Upper lobe of left lung (tissue), 4 donors: ENCODE measurements at regions not wholly inside any gene's neighbourhood (a gene's known extent, or its start where the extent isn't known, plus 50 kb on each side); places are given as distances from the start of the nearest gene placed in this dataset.
"Not testable (repeated sequence)": the region's sequence is repeated elsewhere in the genome, so short reads cannot be mapped to it uniquely, and the experiment has no call there.

Source experiments
- POLR2A ChIP-seq, 4 donors: fragments of 450-650 bp; IDR thresholded peaks; one replicate each; pipeline ENCODE4 v1.5.1; 2016 to 2017; ENCODE audit warnings: antibody characterized with exemption in 4 of 4, mild to moderate bottlenecking in 2 of 4
- TF ChIP-seq, protein P1 (sequence below), 6 experiments: fragments of 450-650 bp in 4 of 6; fragments of 200-600 bp in 2 of 6; sonication (generic) in 2 of 6; IDR thresholded peaks; one replicate each; pipeline ENCODE4 v1.5.1; 2016 to 2019; ENCODE audit warnings: antibody characterized with exemption in 6 of 6

DNA sequence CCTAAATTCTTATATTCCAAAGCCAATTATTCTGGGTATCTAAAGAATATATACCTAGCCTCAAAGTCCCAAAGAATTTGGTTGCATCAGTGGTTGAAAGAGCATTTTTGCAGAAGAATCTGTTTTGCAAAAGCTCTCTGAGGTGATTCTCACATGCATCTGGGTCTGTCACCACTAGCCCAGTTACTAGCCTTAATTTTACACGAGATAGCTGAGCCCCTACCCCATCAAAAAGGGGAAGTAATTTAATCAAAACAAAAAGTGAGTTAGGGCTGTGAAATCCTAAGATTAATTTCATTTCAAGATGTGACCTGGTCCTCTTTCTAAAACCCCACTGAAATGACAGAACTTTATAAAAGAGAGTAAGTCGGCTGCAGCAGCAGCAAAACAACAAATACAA, 53.7 kb upstream of the ZSCAN2 start:
- TF ChIP-seq, protein P1, sequence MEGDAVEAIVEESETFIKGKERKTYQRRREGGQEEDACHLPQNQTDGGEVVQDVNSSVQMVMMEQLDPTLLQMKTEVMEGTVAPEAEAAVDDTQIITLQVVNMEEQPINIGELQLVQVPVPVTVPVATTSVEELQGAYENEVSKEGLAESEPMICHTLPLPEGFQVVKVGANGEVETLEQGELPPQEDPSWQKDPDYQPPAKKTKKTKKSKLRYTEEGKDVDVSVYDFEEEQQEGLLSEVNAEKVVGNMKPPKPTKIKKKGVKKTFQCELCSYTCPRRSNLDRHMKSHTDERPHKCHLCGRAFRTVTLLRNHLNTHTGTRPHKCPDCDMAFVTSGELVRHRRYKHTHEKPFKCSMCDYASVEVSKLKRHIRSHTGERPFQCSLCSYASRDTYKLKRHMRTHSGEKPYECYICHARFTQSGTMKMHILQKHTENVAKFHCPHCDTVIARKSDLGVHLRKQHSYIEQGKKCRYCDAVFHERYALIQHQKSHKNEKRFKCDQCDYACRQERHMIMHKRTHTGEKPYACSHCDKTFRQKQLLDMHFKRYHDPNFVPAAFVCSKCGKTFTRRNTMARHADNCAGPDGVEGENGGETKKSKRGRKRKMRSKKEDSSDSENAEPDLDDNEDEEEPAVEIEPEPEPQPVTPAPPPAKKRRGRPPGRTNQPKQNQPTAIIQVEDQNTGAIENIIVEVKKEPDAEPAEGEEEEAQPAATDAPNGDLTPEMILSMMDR (IDR thresholded peaks at IDR 0.05) = not testable (repeated sequence)
- TF ChIP-seq POLR2A (IDR thresholded peaks at IDR 0.05) = not testable (repeated sequence)
